SK-N-SH (cell line): ENCODE measurements at regions not wholly inside any gene's neighbourhood (a gene's known extent, or its start where the extent isn't known, plus 50 kb on each side); places are given as distances from the start of the nearest gene placed in this dataset.

ENCODE experiments used
- CTCF ChIA-PET: fragments of 300-600, 350-600 bp; formaldehyde crosslinking; extraction: SDS; loops from one replicate; lab custom pipeline; 2021; lab: Yijun Ruan, JAX
- POLR2A ChIA-PET: fragments of 350-600 bp; sonication (Branson Sonifier 250); formaldehyde crosslinking; extraction: SDS; loops from one replicate; lab custom pipeline; 2020; ENCODE audit warnings: antibody characterized with exemption, inconsistent platforms; lab: Yijun Ruan, JAX
- DNase-seq: peaks from one replicate; pipeline ENCODE4 v3.0.0; 2012
- H2AFZ ChIP-seq: fragments of 200-600 bp; sonication (generic); 2 replicates; pipeline ENCODE4 v1.8.1; 2016; ENCODE audit warnings: antibody characterized with exemption, mild to moderate bottlenecking, low read depth
- H3F3A ChIP-seq: fragments of 200-600 bp; sonication (generic); replicated peaks from 2 replicates; pipeline ENCODE3; 2016; ENCODE audit warnings: antibody characterized with exemption, mild to moderate bottlenecking; ENCODE audit not compliant: insufficient read depth
- H3K27ac ChIP-seq, 2 experiments: fragments of 200-500 bp in 1 of 2; fragments of 200-600 bp in 1 of 2; sonication (Bioruptor generic) in 1 of 2; sonication (generic), shearing (Covaris generic) in 1 of 2; 2 replicates each; pipeline versions ENCODE4 v1.5.1 to v1.6.1; 2014 to 2016; ENCODE audit warnings: low read depth in 2 of 2, inconsistent platforms in 1 of 2, low read length in 1 of 2, mild to moderate bottlenecking in 1 of 2, mixed read lengths in 1 of 2
- H3K27me3 ChIP-seq: fragments of 200-600 bp; sonication (generic), shearing (Covaris generic); 2 replicates; pipeline ENCODE4 v1.6.1; 2016; ENCODE audit warnings: mixed run types; ENCODE audit not compliant: insufficient read depth
- H3K36me3 ChIP-seq, 2 experiments: fragments of 200-500 bp in 1 of 2; fragments of 200-600 bp in 1 of 2; sonication (Bioruptor generic) in 1 of 2; sonication (generic) in 1 of 2; replicated peaks in 1 of 2; 2 replicates each; pipeline versions ENCODE3 to v1.5.1; 2014 to 2016; ENCODE audit warnings: low read length in 1 of 2, mild to moderate bottlenecking in 1 of 2; ENCODE audit not compliant: insufficient read depth in 2 of 2, control insufficient read depth in 1 of 2
- H3K4me1 ChIP-seq, 2 experiments: fragments of 200-500 bp in 1 of 2; fragments of 200-600 bp in 1 of 2; sonication (Bioruptor generic) in 1 of 2; sonication (generic), shearing (Covaris generic) in 1 of 2; 2 replicates each; pipeline versions ENCODE4 v1.5.1 to v1.6.1; 2014 to 2016; ENCODE audit warnings: low read depth in 1 of 2, low read length in 1 of 2, mixed run types in 1 of 2; ENCODE audit not compliant: insufficient read depth in 2 of 2, control insufficient read depth in 1 of 2
- H3K4me2 ChIP-seq: fragments of 200-600 bp; sonication (generic), shearing (Covaris generic); 2 replicates; pipeline ENCODE4 v1.6.1; 2017; ENCODE audit warnings: mixed run types
- H3K4me3 ChIP-seq, 2 experiments: fragments of 200-500 bp in 1 of 2; fragments of 200-600 bp in 1 of 2; sonication (Bioruptor generic) in 1 of 2; sonication (generic), shearing (Covaris generic) in 1 of 2; 2 replicates each; pipeline versions ENCODE4 v1.5.1 to v1.8.1; 2014 to 2016; ENCODE audit warnings: low read depth in 2 of 2, inconsistent platforms in 1 of 2, low read length in 1 of 2, mild to moderate bottlenecking in 1 of 2, mixed read lengths in 1 of 2, moderate library complexity in 1 of 2
- H3K79me2 ChIP-seq: fragments of 200-600 bp; sonication (generic); 2 replicates; pipeline ENCODE4 v1.8.1; 2017; ENCODE audit warnings: mild to moderate bottlenecking; ENCODE audit not compliant: insufficient read depth
- H3K9ac ChIP-seq: fragments of 200-600 bp; sonication (generic); 2 replicates; pipeline ENCODE4 v1.6.1; 2017; ENCODE audit warnings: mixed run types
- H3K9me2 ChIP-seq: fragments of 200-600 bp; sonication (generic); 2 replicates; pipeline ENCODE4 v1.6.1; 2017; ENCODE audit warnings: mixed run types
- H3K9me3 ChIP-seq: fragments of 200-600 bp; sonication (generic); 2 replicates; pipeline ENCODE4 v1.6.1; 2017; ENCODE audit warnings: mixed run types, mild to moderate bottlenecking, moderate library complexity
- H4K20me1 ChIP-seq: fragments of 200-600 bp; sonication (generic); 2 replicates; pipeline ENCODE4 v1.6.1; 2017; ENCODE audit warnings: mild to moderate bottlenecking, mixed run types; ENCODE audit not compliant: insufficient read depth
- CHD2 ChIP-seq: fragments of 150-350 bp; IDR thresholded peaks from 2 replicates; pipeline ENCODE4 v1.6.1; 2018; ENCODE audit warnings: low read length; ENCODE audit not compliant: partially characterized antibody
- EZH2phosphoT487 ChIP-seq: fragments of 200-600 bp; sonication (generic); IDR thresholded peaks from 2 replicates; pipeline ENCODE4 v1.6.1; 2017; ENCODE audit warnings: low read depth, mixed run types, mild to moderate bottlenecking, antibody characterized with exemption, moderate library complexity, borderline replicate concordance
- GABPA ChIP-seq: IDR thresholded peaks from 2 replicates; pipeline ENCODE4 v1.4.0; 2012; ENCODE audit warnings: low read depth, mild to moderate bottlenecking
- GATA2 ChIP-seq: sonication (generic); formaldehyde crosslinking; IDR thresholded peaks from 2 replicates; pipeline ENCODE4 v1.5.0; 2020; ENCODE audit warnings: mild to moderate bottlenecking, missing genetic modification reagents
- IRF3 ChIP-seq: fragments of 150-350 bp; IDR thresholded peaks from 2 replicates; pipeline ENCODE4 v1.6.1; 2016; ENCODE audit warnings: mild to moderate bottlenecking, low read depth, low read length
- NRF1 ChIP-seq: IDR thresholded peaks from 2 replicates; pipeline ENCODE4 v1.6.1; 2012; ENCODE audit warnings: low read depth, mild to moderate bottlenecking, low read length
- POLR2AphosphoS5 ChIP-seq: IDR thresholded peaks from 2 replicates; pipeline ENCODE4 v1.6.1; 2012; ENCODE audit warnings: low read depth, low read length
- RAD21 ChIP-seq: IDR thresholded peaks from 2 replicates; pipeline ENCODE4 v1.6.1; 2012; ENCODE audit warnings: mild to moderate bottlenecking, low read length
- RCOR1 ChIP-seq: fragments of 150-350 bp; IDR thresholded peaks from 2 replicates; pipeline ENCODE4 v1.6.1; 2017; ENCODE audit warnings: antibody characterized with exemption, low read length
- TCF12 ChIP-seq: IDR thresholded peaks from 2 replicates; pipeline ENCODE4 v1.4.0; 2012
- TEAD4 ChIP-seq: IDR thresholded peaks from 2 replicates; pipeline ENCODE4 v1.4.0; 2012; ENCODE audit warnings: mild to moderate bottlenecking, borderline replicate concordance; ENCODE audit not compliant: insufficient read depth
- YY1 ChIP-seq: IDR thresholded peaks from 2 replicates; pipeline ENCODE4 v1.4.0; 2012; ENCODE audit warnings: low read depth, mild to moderate bottlenecking
- ZBTB33 ChIP-seq: IDR thresholded peaks from 2 replicates; pipeline ENCODE4 v1.4.0; 2012; ENCODE audit warnings: low read depth, borderline replicate concordance
- WGBS: methylation state at CpG from one replicate; pipeline ENCODE4 v1.1.6; 2017; ENCODE audit warnings: low lambda C conversion rate; 5-methylcytosine and 5-hydroxymethylcytosine counted together
- TF ChIP-seq, protein P1 (sequence below): IDR thresholded peaks from 2 replicates; pipeline ENCODE4 v1.4.0; 2012; ENCODE audit warnings: low read depth, borderline replicate concordance

GRCh38 chr14:99324291-99324690 is 52.3 kb upstream of the BCL11B start:
- no peak overlapping the region for H3K9ac ChIP-seq
- no peaks in the 10 kb centered on the region for H3K9me2 ChIP-seq
- H3K27me3 ChIP-seq: peaks cover 38% of the 10 kb centered on the region; the same call in 1 of the 2 replicates
- H3K4me2 ChIP-seq: no peak overlapping the region
- no peaks in the 10 kb centered on the region; a peak in 1 of 4 replicates for H3K4me1 ChIP-seq
- H3K4me3 ChIP-seq: no peak overlapping the region
- DNase-seq: no peak
- H3K79me2 ChIP-seq: no peaks in the 10 kb centered on the region
- no peak overlapping the region for H3K27ac ChIP-seq
- no peak overlapping the region for H2AFZ ChIP-seq
- H3F3A ChIP-seq: no peaks in the 10 kb centered on the region
- H3K9me3 ChIP-seq: no peaks in the 10 kb centered on the region
- 34% methylated on average over 8 of the region's 8 CpGs for WGBS
- no peaks in the 10 kb centered on the region for H4K20me1 ChIP-seq
- CTCF ChIA-PET: interaction anchor here (0.8 kb wide), 1 partner anchor 91 kb away, joined by 4 read pairs; no protein-coding TSS in a partner anchor
- H3K36me3 ChIP-seq: no peaks in the 10 kb centered on the region
- TF ChIP-seq NRF1: no peak
- no peak for TF ChIP-seq RCOR1
- TF ChIP-seq, protein P1, sequence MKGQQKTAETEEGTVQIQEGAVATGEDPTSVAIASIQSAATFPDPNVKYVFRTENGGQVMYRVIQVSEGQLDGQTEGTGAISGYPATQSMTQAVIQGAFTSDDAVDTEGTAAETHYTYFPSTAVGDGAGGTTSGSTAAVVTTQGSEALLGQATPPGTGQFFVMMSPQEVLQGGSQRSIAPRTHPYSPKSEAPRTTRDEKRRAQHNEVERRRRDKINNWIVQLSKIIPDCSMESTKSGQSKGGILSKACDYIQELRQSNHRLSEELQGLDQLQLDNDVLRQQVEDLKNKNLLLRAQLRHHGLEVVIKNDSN: no peak
- no peak for TF ChIP-seq POLR2AphosphoS5
- no peak for TF ChIP-seq ZBTB33
- no peak for TF ChIP-seq TCF12
- no peak for TF ChIP-seq IRF3
- TF ChIP-seq GABPA: no peak
- no peak for TF ChIP-seq RAD21
- no peak for TF ChIP-seq GATA2
- no peak for TF ChIP-seq TEAD4
- no peak for TF ChIP-seq EZH2phosphoT487
- POLR2A ChIA-PET: no interaction called here

- Histone ChIP-seq H3K4me1 (no peaks in the 10 kb centered on the region; a peak in 1 of 4 replicates), H3K9me2 (no peaks in the 10 kb centered on the region), H3K79me2 (no peaks in the 10 kb centered on the region)
- no peak for DNase-seq
- POLR2A ChIA-PET: no interaction called here
- no peak for TF ChIP-seq CHD2
- no peak for TF ChIP-seq YY1
- TF ChIP-seq, all 33 proteins: peak for 0
- Histone ChIP-seq H3K9ac (no peak overlapping the region), H3F3A (no peaks in the 10 kb centered on the region), H3K27me3 (peaks cover 36% of the 10 kb centered on the region; the same call in 1 of the 2 replicates), H4K20me1 (no peaks in the 10 kb centered on the region), H3K9me3 (no peaks in the 10 kb centered on the region), H3K4me2 (no peak overlapping the region), H3K4me3 (no peak overlapping the region), H2AFZ (no peak overlapping the region), H3K36me3 (no peaks in the 10 kb centered on the region), H3K27ac (no peak overlapping the region)
- 51% methylated on average over 11 of the region's 14 CpGs for WGBS
- CTCF ChIA-PET: interaction anchor here (0.7 to 1.7 kb wide), 3 partner anchors 14 to 92 kb away, joined by 3 to 4 read pairs (median 4); no protein-coding TSS in a partner anchor
Measured at GRCh38 chr14:99323603-99324185, 51.7 kb upstream of the BCL11B start.
